Stimulated activated CD8-positive, alpha-beta memory T cell treated with anti-CD3 and anti-CD28 coated beads, Interleukin-4, amount 100 ng/mL, for 4 hours (primary cell): ENCODE measurements at regions not wholly inside any gene's neighbourhood (a gene's known extent, or its start where the extent isn't known, plus 50 kb on each side); places are given as distances from the start of the nearest gene placed in this dataset.

Experiments
- DNase-seq, 2 donors: peaks; one replicate each; pipeline ENCODE4 v3.0.0-alpha.2; 2020; ENCODE audit warnings: low read depth in 2 of 2, low spot score in 1 of 2

DNA sequence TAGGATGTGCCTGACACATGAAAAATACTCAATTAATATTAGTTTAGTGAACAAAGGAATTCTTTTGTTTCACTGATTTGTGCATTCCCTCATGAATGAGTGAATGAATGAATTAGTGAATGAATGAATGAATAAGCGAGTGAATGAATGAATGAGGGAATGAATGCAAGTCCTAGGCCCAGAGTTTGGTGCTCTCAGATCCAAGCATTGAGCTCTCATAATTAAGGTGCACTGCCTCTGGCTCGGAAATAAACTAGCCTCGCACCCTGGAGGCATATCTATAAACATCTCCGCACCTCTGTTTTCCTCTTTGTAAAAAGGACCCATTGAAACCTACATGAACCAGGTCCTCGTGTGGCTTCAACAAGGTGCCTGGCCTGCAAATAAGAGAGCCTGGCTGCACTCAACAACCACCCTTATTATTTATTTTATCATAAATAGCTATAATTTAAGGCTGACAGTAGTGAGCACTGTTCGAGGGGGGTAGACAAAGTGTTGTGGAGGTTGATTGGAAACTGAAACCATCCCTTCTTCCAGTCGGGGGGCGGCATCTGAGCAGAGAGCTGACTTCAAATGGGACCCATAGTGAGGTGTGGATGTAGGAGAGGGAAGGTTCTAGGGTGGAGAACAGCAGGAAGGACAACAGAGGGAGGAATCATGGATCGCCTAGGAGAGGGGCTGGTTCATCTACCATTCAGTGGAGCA, 316.8 kb downstream of the BCL11B start:
- DNase-seq = no peak

DNA sequence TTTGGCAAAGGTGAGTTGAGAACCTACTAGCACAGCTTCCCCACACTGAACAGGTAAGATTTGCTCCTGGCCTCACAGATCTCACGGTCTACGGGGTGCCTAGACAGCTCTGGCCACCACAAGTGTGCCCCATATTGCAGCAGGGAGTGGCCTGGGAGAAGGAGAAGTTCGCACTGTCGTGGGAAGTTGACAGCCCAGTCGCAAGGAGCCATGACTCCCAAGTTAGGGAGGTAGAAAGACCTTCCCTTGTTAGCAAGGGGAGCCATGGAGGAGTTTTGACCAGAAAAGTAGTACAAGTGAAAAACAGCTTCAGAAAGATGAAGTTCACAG, 316.3 kb downstream of the BCL11B start:
- no peak for DNase-seq

DNA sequence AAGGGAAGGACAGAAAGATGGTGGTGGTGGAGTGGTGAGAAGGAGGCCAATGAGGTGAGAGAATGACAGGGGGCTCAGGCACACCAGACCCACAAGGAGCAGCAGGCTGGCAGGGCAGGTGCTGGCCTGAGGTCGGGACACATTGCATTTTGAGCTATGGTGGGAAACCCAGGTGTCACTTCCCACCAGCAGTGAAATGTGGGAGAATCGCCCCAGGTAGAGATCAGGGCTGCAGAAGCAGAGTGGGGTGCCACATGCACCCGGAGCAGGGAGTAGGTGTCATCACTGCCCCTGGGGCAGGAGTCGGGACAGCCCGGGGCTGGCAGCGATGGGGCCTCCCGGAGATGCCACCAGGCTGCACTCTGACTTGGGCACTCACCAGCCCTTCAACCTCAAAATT, 315.8 kb downstream of the BCL11B start:
- no peak for DNase-seq

DNA sequence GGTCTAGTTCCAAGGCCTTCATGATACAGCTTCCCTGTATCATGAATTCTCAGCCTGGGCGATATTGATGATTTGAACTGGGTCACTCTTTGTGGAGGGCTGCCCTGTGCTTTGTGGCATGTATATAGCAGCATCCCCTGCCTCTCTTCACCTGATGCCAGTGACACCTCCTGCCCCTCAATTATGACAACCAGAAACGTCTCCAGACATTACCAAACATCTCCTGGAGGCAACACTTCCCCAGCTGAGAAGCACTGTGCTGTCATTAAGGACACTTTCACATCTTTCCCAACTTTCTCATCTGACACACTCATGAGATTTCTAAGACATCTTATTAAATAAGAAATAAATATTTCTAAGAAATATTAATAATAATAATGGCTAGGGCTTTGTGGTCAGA, 315.3 kb downstream of the BCL11B start:
- DNase-seq = no peak

DNA sequence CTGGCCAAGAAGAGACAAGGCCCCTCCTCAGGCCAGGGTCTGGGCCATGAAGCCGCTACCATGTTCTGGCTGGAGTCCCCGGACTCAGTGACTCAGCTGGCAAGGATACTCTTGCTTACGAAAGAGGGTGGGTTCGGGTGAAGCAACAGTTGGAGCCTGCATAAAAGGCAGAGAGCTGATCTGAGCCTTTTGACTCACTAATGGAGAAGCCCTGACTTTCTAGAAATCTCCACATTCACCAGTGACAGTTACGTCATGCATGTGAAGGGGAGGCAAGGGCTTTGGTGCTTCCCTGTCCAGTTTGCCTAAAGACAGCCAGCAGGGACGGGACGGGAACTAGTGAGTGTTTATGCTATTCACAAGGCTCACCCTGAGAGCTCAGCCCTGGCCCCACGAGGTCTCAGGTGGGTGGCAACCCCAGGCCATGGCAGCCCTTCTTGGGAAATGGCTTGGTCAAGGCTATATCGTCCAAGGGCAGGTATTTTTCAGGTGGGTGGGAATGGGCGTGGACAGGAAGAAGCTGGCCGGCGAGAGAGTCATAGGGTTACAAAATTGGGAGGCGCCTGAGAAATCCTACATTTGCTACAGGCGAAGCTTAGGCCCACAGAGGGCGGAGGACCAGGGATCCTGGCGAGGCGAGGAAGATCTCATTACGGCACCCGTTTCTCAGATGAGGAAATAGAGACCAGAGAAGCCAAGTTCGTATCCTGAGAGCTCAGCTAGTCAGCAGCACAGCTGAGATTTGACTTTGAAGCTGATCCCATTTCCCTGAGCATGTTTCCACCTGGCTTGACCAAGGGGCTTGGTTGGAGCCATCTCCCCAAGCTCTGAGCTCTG, 314.6 kb downstream of the BCL11B start:
- DNase-seq = no peak

DNA sequence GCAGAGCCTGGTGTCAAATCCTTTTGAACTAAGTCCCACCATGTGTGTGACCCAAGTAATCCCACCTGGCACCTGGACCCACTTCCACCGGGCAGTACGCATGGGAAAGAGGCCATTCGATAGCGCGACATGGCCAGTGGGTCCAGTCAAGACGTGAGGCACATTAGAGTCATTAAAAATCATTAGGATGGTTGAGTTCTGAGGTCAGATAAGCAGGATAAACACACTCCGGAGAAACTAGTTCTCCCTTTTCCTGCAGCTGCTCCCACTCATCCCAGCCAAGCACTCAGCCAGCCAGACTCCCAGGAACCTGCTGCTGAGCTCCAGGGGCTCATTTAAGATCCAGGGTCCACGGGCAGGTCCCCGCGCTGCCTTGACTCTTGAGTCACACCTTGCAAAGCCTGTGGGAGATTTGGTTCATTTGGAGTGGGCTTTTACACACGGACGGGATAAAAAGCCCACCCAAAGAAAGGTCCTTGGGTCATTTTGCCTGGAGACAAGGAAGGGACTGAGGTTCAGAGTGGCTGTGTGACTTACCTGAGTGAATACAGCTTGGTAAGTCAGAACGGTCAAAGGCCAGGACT, 313.9 kb downstream of the BCL11B start:
- no peak for DNase-seq

DNA sequence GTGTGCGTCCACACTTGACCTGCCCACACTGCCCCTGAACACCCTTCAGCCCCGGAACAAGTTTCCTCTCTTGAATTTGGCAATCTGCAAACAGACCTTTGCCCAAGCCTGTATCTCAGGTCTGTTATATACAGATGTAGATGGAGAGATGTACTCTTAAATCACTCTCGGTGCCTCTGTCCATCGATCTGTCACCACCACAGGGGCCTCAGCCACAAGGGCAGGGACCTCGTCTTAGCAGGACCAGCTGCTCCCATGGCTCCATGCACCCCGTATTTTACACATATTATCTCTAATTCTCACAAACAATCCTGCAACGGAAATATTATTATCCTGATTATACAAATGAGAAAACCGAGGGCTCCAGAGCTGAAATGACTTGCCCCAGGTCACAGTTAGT, 313.4 kb downstream of the BCL11B start:
- no peak for DNase-seq

DNA sequence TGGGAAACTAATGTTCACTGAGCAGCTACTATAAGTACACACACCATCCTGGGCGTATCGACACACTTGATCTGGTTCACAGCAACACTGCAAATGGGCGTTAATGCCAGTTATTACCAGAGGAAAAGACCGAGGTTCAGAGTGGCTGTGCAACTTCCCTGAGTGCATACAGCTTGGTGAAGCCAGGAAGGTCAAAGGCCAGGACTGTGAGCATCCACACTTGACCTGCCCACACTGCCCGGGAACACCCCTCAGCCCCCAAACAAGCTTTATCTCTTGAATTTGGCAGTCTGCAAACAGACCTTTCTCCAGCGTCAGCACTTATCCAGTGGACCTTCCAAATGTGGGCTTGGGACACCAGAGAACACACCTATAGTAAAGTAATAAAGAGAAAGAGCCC, 312.6 kb downstream of the BCL11B start:
- no peak for DNase-seq

DNA sequence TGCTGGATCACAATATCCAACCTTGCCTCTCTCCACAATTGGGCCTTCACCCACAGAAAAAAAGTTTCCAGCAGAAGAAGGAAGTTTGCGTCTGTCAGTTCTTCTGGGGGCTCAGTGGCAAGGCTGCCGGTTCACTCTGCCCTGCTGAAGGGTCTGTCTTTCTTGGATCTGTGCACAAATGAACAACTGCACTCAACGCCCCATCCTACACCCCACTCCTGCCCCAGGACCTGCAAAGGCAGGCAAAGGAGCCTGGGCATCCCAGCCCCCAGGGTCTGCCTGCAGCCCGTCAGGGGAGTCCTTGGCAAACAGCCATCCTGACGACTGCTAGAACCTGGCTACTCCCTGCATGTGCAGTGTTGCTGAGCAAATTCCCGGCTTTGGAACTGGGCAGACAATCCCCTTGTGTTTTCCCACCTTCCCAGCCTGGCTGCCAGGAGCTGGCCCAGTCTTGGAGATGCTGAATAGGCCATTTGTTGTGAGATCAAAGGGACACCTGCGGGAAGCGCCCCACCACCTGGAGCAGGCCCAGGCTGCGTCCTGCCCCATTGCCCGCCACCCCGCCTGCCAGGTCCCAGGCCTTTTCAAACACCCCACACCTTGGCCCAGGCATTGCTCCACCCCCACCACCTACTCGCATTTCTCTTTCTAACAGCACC, 311.9 kb downstream of the BCL11B start:
- DNase-seq = no peak

DNA sequence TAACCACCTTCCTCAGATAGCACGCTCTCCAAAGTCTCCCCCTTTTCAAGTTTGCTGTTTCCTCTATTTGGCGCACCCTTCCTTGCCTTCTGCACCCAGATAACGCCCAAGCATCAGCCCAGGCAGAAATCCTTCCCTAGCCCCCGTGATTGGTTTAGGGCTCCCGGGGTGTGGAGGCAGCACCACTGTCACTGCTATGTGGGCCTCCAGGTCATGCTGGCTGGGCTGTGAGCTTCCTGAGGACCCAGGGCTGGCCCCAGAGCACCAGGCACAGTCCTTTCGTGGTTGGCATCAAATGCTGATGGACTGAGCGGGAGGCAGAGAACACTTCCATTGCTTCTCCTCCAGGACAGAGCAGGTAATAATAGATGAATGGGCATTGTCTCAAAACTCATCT, 311.4 kb downstream of the BCL11B start:
- no peak for DNase-seq

DNA sequence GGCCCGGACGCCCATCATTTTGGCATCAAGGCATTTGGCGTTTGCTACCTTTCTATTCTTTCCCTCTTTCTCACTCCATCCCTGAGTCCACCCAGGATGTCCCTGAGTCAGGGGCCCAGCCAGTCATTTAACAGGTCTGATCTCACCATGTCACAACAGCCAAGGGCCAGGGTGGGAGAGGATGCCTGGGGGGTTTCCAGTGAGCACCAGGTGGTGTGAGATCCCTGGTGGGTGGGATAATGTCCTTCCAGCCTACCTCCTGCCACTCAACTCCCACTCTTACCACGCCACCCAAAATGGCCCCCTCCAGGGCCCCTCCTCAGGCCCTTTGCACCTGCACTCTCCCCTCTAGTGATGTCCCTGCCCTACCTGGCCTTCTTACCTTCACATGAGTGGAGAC, 310.8 kb downstream of the BCL11B start:
- DNase-seq = no peak

DNA sequence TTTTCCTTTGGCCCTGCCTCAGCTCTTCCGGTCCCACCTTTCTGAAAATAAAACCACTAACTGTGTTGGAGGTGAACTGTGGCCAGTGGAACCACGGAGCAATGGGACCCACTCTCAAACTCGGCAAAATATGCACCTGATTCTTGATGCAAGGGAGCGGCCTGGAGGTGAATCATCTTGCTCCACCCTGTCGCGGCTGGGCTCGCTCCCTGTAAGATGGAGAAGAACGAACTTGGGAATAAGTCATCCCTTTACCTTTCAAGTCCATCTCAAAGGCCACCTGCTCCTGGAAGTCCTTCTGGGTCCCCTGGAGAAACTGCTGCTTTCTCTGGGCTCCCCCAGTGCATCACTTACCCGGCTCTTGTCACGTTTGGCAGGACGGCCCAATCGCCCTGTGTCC, 309.9 kb downstream of the BCL11B start:
- no peak for DNase-seq

DNA sequence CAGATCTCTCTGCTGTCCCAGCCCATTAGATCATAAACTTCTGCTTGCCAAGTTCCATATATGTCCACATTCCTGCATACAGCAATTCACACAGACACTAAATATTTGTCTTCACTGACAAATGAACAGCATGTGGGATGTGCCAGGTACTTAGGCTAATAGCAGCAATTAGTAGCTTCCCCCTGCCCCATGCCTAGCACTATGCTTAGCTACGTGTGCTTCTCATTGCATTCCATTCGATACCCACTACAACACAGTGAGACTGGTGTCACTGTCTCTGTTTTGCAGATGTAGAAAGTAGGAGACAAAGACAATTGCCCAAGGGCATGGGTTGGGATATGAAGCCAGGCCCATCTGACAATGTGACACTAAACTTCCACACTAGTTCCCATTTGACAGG, 308.4 kb downstream of the BCL11B start:
- no peak for DNase-seq

DNA sequence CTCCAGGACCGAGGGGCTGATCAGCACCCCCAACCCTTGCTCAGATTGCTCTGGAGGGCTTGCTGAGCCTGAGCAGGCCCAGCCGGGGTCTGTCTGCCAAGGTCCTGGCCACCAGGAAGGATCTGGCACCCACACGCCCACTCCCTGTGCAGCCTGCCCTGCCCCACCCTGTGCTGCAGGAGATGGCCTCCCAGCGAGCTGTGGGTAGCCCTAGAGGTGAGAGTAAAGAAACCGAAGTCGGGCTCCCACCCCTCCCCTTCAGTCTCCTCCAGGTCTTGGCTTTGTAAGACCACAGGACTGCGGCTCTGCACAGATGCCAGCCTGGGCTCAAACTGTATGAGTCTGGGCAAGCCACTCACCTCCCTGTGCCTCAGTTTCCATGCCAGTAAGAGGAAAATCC, 307.8 kb downstream of the BCL11B start:
- no peak for DNase-seq

DNA sequence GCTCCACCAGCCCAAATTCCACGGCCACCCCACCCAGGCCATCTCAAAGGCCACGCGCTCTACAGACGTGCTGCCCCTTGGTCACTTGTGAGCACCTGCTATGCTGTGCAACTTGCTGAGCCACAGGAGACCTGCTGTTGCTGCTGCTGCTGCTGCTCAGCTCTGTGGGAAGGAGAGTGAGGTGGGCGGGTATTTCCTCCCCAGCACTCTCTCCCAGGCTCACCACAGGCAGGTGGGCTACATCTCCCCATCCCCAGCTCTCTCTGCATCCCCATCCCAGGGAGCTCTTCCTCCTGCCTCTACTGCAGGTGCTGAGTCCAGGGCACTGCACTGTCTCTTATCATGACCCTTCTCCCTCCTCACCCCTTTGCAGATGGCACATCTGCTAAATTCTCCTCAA, 306.9 kb downstream of the BCL11B start:
- no peak for DNase-seq

DNA sequence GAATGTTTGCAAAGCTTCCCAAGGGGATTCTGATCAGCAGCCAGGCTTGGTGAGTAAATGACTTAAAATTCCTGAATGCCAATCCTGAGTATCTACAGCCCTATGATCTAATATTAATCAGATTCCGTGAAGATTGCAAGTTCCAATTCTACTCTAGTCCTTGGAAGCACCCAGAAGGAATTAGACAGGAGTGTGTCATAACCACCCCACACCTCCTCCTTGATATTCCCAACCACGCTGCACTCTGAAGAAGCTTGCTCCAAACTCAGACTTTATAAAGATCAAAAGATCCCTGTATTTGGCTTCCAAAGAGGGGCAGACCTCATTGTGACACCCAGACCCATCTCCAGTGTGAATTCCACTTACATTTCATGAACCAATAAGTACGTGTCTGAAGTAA, 306.0 kb downstream of the BCL11B start:
- no peak for DNase-seq

DNA sequence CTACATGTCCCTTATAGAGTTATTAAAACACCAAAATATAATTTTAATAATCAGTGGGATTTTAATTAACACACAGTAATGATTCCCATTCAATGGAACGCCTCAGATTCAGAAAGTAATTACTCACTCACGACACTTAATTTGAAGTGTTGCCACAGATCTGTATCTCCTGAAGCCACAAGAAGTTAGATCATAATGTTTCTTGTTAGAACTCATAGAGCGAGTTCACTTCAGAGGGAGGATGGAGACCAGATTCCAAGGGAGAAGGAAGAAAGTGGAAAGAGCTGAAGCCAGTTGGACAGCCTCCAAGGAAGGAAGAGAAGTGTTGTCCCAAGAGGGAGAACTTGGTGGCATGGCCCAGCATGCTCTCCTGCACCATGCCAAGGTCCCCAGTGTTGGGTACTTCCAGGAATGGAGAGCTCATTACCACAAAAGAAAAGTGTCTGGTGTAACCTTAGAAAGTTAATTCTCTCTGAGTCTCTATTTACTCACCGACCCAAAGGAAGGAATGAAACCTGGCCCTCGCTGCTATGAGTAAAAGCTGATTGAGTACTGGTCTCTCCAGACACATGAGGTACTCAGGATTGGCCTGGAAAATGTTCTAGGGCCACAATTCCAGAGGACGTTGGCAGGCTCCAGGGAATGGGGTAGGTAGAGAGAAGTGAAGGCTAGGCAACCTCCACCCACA, 305.4 kb downstream of the BCL11B start:
- no peak for DNase-seq

DNA sequence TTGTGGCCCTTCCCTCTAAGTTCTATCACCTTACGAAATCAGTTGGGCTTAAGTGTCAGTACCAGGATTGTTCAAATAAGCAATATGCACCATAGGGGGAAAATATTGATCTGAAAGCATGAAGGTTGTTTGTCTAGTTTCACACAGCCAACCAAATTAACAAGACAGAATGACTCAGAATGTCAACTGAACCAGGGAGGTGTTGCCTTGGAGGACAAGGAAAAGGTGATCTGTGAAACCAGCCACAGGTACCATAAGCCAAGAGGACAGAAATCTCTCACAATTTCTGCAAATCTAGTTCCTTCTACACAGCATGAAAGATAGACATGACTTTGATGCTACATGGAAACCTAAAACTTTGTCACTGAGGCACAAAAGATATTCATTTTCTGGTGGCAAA, 297.9 kb downstream of the BCL11B start:
- DNase-seq = no peak

DNA sequence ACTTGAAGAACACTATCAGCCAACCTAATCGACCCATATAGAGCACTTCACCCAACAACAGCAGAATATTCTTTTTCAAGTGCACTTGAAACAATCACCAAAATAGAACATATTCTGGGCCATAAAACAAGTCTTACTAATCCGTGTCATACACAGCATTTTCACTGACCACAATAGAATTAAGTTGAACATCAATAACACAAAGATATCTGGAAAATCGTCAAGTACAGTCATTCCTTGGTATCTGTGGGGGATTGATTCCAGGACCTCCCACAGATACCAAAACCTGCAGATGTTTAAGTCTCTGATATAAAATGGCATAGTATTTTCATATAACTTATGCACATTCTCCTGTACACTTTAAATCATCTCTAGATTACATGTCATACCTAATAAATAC, 295.7 kb downstream of the BCL11B start:
- DNase-seq = no peak

DNA sequence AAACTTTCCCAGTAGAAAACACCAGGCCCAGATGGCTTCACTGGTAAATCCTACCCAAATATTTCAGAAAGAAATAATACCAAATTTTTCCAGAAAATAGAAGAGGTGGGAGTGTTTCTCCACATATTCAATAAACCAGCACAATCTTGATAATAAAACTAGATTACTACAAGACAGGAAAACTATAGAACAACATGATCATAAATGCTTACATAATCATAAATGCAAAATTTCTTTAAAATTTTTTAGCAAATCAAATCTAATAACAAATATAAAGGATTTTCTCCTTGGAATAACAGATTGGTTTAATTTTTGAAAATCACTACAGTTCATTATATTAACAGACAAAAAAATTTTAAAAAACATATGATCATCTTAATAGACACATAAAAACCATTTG, 294.5 kb downstream of the BCL11B start:
- DNase-seq = no peak

DNA sequence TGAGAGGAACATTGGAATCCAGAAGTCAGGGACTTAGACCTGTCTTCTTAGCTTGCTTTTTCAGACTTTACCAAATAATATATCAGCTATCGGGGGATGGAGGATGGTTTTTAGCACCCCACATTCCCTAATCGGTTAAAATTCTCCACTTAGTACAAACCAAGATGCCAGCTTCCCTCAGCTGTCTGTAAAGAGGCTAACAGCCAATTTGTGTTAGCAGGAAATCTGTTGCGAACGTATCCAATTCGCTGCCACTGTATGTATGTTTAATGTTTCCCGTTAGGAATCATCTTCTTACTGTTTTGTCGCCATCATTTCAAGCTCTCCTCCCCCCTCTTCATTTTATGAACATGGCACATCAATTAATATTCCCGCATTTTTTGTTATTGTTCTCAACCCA, 289.0 kb downstream of the BCL11B start:
- no peak for DNase-seq
